ENCODE measurements at regions not wholly inside any gene's neighbourhood (a gene's known extent, or its start where the extent isn't known, plus 50 kb on each side); places are given as distances from the start of the nearest gene placed in this dataset.

- no peak for TF ChIP-seq CTCF (IDR thresholded peaks at IDR 0.05; ENCODE audit: low read depth, low read length)
- no peak for DNase-seq (ENCODE audit: extremely low read depth, low read depth)
Measured at GRCh38 chr6:145506565-145506964, 228.8 kb downstream of the EPM2A start.

DNA sequence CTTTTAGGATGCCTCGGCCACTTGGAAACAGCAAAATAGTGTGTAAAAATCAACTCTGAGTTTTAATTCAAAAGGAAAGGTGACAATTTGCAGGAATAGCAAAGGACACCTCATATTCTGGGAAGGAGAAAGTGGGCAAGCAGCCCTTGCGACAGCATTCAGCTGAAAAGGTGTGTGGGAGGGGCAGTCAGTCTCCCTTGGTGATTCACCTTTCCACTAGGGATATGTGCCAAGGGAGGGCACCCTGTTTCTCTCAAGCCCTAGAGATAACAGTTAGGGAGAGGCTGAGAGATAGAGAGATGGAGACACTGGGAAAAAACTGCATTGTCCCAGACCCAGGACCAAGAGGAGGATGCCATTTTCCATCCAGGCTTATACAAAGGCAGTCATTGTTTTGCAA is 228.1 kb downstream of the EPM2A start:
- TF ChIP-seq CTCF (IDR thresholded peaks at IDR 0.05; ENCODE audit: low read depth, low read length) = no peak

GRCh38 chr6:145508107-145508506 is 227.2 kb downstream of the EPM2A start:
- TF ChIP-seq CTCF (IDR thresholded peaks at IDR 0.05; ENCODE audit: low read depth, low read length) = no peak
- DNase-seq (ENCODE audit: extremely low read depth, low read depth) = no peak

More for the DNA sequence above, 228.1 kb downstream of the EPM2A start:
- no peak for DNase-seq (ENCODE audit: extremely low read depth, low read depth)

DNA sequence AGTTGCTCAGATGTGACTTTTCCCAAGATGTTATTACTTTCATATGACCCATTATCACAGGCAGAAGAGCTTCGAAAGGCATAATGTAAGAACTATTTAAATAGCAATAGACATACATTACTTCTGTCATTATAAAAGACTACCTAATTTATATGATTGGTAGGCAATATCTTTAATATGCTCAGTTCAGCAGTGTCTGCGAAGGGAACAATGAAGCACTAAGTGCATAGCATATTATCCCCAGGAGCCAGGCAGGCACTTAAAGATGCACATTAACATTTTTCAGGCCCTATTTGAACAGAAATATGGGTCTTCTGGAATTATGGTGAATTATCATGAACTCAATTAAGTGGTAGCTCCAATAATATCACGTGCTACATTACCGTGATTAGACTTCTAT is 217.8 kb downstream of the EPM2A start:
- DNase-seq (ENCODE audit: extremely low read depth, low read depth) = no peak
- no peak for TF ChIP-seq CTCF (IDR thresholded peaks at IDR 0.05; ENCODE audit: low read depth, low read length)

DNA sequence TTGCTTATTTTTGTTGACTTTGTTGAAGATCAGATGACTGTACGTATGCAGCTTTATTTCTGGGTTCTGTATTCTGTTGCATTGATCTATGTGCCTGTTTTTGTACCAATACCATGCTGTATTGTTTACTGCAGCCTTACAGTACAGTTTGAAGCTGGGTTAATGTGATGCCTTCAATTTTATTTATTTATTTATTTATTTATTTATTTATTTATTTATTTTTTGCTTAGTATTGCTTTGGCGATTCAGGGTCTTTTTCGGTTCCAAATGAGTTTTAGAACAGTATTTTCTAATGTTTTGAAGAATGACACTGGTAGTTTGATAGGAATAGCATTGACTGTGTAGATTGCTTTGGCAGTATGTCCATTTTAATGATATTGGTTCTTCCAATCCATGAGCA is 210.3 kb downstream of the EPM2A start:
- no peak for DNase-seq (ENCODE audit: extremely low read depth, low read depth)
- TF ChIP-seq CTCF (IDR thresholded peaks at IDR 0.05; ENCODE audit: low read depth, low read length) = no peak

DNA sequence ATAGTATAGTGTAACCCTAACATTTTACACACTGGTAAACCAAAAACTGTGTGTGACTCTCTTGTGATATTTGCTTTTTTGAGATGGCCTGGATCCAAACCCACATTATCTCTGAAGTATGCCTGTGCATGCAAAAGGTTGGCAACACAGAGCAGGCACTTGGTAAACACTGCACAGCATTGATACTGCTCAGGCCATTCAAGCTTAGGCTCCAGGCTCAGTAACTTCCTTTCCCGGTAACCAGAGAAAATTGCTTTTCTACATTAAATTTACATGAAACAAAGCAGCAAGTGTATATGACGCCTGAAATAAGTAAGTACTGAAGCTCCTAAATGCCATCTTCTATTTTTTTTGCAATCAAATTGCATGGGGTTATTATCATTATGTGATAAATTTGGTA is 205.7 kb downstream of the EPM2A start:
- no peak for TF ChIP-seq CTCF (IDR thresholded peaks at IDR 0.05; ENCODE audit: low read depth, low read length)
- no peak for DNase-seq (ENCODE audit: extremely low read depth, low read depth)

- no peak for DNase-seq (ENCODE audit: extremely low read depth, low read depth)
Measured at GRCh38 chr6:145530454-145530853, 204.9 kb downstream of the EPM2A start.

More at GRCh38 chr6:145530454-145530853, 204.9 kb downstream of the EPM2A start:
- TF ChIP-seq CTCF (IDR thresholded peaks at IDR 0.05; ENCODE audit: low read depth, low read length) = no peak

Data from AG09319 (cell line).